ENCODE measurements at regions not wholly inside any gene's neighbourhood (a gene's known extent, or its start where the extent isn't known, plus 50 kb on each side); places are given as distances from the start of the nearest gene placed in this dataset.
A peak's percentile ranks its signal among the peaks of the same experiment; 100 is the strongest.

- DNase-seq = peak; percentile 18
These were observed 66.7 kb upstream of the CAST start for GRCh38 chr5:96595300-96596090.

GRCh38 chr5:96597438-96598020 lies 64.6 kb upstream of the CAST start:
- DNase-seq = no peak

- DNase-seq = no peak
These were observed 61.0 kb upstream of the CAST start for GRCh38 chr5:96601200-96601599.

- peak; percentile 76 for DNase-seq
These were observed 60.4 kb upstream of the CAST start for GRCh38 chr5:96601715-96602244.

- no peak for DNase-seq
These were observed 59.4 kb upstream of the CAST start for GRCh38 chr5:96602776-96603175.

- DNase-seq = no peak
These were observed 56.9 kb upstream of the CAST start for GRCh38 chr5:96605144-96605837.

- DNase-seq = no peak
These were observed 52.8 kb upstream of the CAST start for GRCh38 chr5:96609369-96609768.

GRCh38 chr5:96610747-96611146 lies 51.4 kb upstream of the CAST start:
- DNase-seq = no peak

- DNase-seq = no peak
These were observed 50.2 kb upstream of the CAST start for GRCh38 chr5:96611946-96612345.
